HEK293 (cell line): ENCODE measurements at regions not wholly inside any gene's neighbourhood (a gene's known extent, or its start where the extent isn't known, plus 50 kb on each side); places are given as distances from the start of the nearest gene placed in this dataset.

Experiments
- ATF2 ChIP-seq: fragments of 450-650 bp; formaldehyde crosslinking; IDR thresholded peaks from 2 replicates; pipeline ENCODE4 v1.5.1; 2016; ENCODE audit warnings: missing biosample characterization, missing genetic modification characterization, low read depth
- KLF16 ChIP-seq: fragments of 450-650 bp; formaldehyde crosslinking; IDR thresholded peaks from 2 replicates; pipeline ENCODE4 v1.5.1; 2017; ENCODE audit warnings: missing biosample characterization, missing genetic modification characterization
- YY1 ChIP-seq: fragments of 450-650 bp; formaldehyde crosslinking; IDR thresholded peaks from 2 replicates; pipeline ENCODE4 v1.5.1; 2018; ENCODE audit warnings: missing biosample characterization, missing genetic modification characterization
- ZBTB20 ChIP-seq: fragments of 450-650 bp; formaldehyde crosslinking; IDR thresholded peaks from 2 replicates; pipeline ENCODE4 v1.5.1; 2016; ENCODE audit warnings: missing biosample characterization, missing genetic modification characterization
- ZBTB49 ChIP-seq: fragments of 450-650 bp; formaldehyde crosslinking; IDR thresholded peaks from 2 replicates; pipeline ENCODE4 v1.5.1; 2016; ENCODE audit warnings: missing biosample characterization, missing genetic modification characterization, low read depth
- ZFP41 ChIP-seq: fragments of 450-650 bp; formaldehyde crosslinking; IDR thresholded peaks from 2 replicates; pipeline ENCODE4 v1.5.1; 2016; ENCODE audit warnings: missing biosample characterization, missing genetic modification characterization, borderline replicate concordance
- ZNF37A ChIP-seq: fragments of 450-650 bp; IDR thresholded peaks from 2 replicates; pipeline ENCODE4 v1.5.1; 2018; ENCODE audit warnings: missing biosample characterization, missing genetic modification characterization
- ZNF707 ChIP-seq: fragments of 450-650 bp; formaldehyde crosslinking; IDR thresholded peaks from 2 replicates; pipeline ENCODE4 v1.5.1; 2016; ENCODE audit warnings: missing biosample characterization, missing genetic modification characterization
- TF ChIP-seq, protein P1 (sequence below): fragments of 450-650 bp; formaldehyde crosslinking; IDR thresholded peaks from 2 replicates; pipeline ENCODE4 v1.5.1; 2016; ENCODE audit warnings: missing biosample characterization, missing genetic modification characterization
- TF ChIP-seq, protein P2 (sequence below): fragments of 450-650 bp; formaldehyde crosslinking; IDR thresholded peaks from 2 replicates; pipeline ENCODE4 v1.5.1; 2016; ENCODE audit warnings: missing biosample characterization, missing genetic modification characterization

- TF ChIP-seq ZNF37A (no peak), ZBTB20 (tag by site-specific recombination) (no peak), ZNF707 (tag by site-specific recombination) (no peak), YY1 (tag by site-specific recombination) (no peak), ATF2 (tag by site-specific recombination) (no peak), ZFP41 (tag by site-specific recombination) (no peak), ZBTB49 (tag by site-specific recombination) (no peak), KLF16 (tag by site-specific recombination) (no peak)
- TF ChIP-seq, protein P1, sequence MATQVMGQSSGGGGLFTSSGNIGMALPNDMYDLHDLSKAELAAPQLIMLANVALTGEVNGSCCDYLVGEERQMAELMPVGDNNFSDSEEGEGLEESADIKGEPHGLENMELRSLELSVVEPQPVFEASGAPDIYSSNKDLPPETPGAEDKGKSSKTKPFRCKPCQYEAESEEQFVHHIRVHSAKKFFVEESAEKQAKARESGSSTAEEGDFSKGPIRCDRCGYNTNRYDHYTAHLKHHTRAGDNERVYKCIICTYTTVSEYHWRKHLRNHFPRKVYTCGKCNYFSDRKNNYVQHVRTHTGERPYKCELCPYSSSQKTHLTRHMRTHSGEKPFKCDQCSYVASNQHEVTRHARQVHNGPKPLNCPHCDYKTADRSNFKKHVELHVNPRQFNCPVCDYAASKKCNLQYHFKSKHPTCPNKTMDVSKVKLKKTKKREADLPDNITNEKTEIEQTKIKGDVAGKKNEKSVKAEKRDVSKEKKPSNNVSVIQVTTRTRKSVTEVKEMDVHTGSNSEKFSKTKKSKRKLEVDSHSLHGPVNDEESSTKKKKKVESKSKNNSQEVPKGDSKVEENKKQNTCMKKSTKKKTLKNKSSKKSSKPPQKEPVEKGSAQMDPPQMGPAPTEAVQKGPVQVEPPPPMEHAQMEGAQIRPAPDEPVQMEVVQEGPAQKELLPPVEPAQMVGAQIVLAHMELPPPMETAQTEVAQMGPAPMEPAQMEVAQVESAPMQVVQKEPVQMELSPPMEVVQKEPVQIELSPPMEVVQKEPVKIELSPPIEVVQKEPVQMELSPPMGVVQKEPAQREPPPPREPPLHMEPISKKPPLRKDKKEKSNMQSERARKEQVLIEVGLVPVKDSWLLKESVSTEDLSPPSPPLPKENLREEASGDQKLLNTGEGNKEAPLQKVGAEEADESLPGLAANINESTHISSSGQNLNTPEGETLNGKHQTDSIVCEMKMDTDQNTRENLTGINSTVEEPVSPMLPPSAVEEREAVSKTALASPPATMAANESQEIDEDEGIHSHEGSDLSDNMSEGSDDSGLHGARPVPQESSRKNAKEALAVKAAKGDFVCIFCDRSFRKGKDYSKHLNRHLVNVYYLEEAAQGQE (tag by site-specific recombination): no peak
- TF ChIP-seq, protein P2, sequence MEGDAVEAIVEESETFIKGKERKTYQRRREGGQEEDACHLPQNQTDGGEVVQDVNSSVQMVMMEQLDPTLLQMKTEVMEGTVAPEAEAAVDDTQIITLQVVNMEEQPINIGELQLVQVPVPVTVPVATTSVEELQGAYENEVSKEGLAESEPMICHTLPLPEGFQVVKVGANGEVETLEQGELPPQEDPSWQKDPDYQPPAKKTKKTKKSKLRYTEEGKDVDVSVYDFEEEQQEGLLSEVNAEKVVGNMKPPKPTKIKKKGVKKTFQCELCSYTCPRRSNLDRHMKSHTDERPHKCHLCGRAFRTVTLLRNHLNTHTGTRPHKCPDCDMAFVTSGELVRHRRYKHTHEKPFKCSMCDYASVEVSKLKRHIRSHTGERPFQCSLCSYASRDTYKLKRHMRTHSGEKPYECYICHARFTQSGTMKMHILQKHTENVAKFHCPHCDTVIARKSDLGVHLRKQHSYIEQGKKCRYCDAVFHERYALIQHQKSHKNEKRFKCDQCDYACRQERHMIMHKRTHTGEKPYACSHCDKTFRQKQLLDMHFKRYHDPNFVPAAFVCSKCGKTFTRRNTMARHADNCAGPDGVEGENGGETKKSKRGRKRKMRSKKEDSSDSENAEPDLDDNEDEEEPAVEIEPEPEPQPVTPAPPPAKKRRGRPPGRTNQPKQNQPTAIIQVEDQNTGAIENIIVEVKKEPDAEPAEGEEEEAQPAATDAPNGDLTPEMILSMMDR (tag by site-specific recombination): no peak
Observed at GRCh38 chr4:125010796-125011503, 298.4 kb upstream of the ANKRD50 start.
